ENCODE measurements at regions not wholly inside any gene's neighbourhood (a gene's known extent, or its start where the extent isn't known, plus 50 kb on each side); places are given as distances from the start of the nearest gene placed in this dataset.

- DNase-seq (ENCODE audit: low read depth, low spot score): no peak
- TF ChIP-seq TCF7L2 (IDR thresholded peaks at IDR 0.05; ENCODE audit: low read depth, low read length): no peak
- no peak for TF ChIP-seq REST (IDR thresholded peaks at IDR 0.05; ENCODE audit: insufficient read depth in 1 of 2, low read depth in 2 of 2, low read length in 1 of 2)
- TF ChIP-seq CTCF (IDR thresholded peaks at IDR 0.05): no peak
- TF ChIP-seq POLR2AphosphoS5 (IDR thresholded peaks at IDR 0.05; ENCODE audit: low read depth, low read length): no peak
- TF ChIP-seq SIN3A (IDR thresholded peaks at IDR 0.05; ENCODE audit: borderline replicate concordance, insufficient read depth, low read depth, low read length): no peak
- in situ Hi-C loops (cut with HindIII; ENCODE audit: low pct_unique_long_range_greater_than_20kb, low sequenced_read_pairs) (no loop called here), intact Hi-C loops (cut with micrococcal nuclease; ENCODE audit: unreplicated experiment) (no loop called here)
- Histone ChIP-seq H3K9me3 (ENCODE audit: control insufficient read depth, insufficient read depth, low read depth, low read length) (no peaks in the 10 kb centered on the region), H3K27me3 (ENCODE audit: control insufficient read depth, insufficient read depth, low read length) (no peaks in the 10 kb centered on the region), H3K4me1 (ENCODE audit: control insufficient read depth, insufficient read depth, low read length) (no peaks in the 10 kb centered on the region), H3K4me3 (ENCODE audit: low read depth in 2 of 2, low read length in 2 of 2) (no peak overlapping the region), H3K27ac (ENCODE audit: low read length) (no peak overlapping the region), H3K36me3 (ENCODE audit: control insufficient read depth, insufficient read depth, low read length) (no peaks in the 10 kb centered on the region)
- ChIA-PET POLR2A (no interaction called here), CTCF (no interaction called here)
- no TSS peak for BruUV-seq (replicated peaks)
- ATAC-seq: no peak
Observed at GRCh38 chr18:47560723-47561715, 309.6 kb upstream of the SKOR2 start.

- ChIA-PET POLR2A (no interaction called here), CTCF (no interaction called here)
- DNase-seq (ENCODE audit: low read depth, low spot score) (no peak), ATAC-seq (no peak)
- no peak overlapping the region for H3K27ac ChIP-seq (ENCODE audit: low read length)
- no peaks in the 10 kb centered on the region for H3K36me3 ChIP-seq (ENCODE audit: control insufficient read depth, insufficient read depth, low read length)
- in situ Hi-C loops (cut with HindIII; ENCODE audit: low pct_unique_long_range_greater_than_20kb, low sequenced_read_pairs): no loop called here
- no peaks in the 10 kb centered on the region for H3K4me1 ChIP-seq (ENCODE audit: control insufficient read depth, insufficient read depth, low read length)
- no peak overlapping the region for H3K4me3 ChIP-seq (ENCODE audit: low read depth in 2 of 2, low read length in 2 of 2)
- intact Hi-C loops (cut with micrococcal nuclease; ENCODE audit: unreplicated experiment): no loop called here
- no TSS peak for BruUV-seq (replicated peaks)
- H3K27me3 ChIP-seq (ENCODE audit: control insufficient read depth, insufficient read depth, low read length): no peaks in the 10 kb centered on the region
- H3K9me3 ChIP-seq (ENCODE audit: control insufficient read depth, insufficient read depth, low read depth, low read length): no peaks in the 10 kb centered on the region
- TF ChIP-seq SIN3A (IDR thresholded peaks at IDR 0.05; ENCODE audit: borderline replicate concordance, insufficient read depth, low read depth, low read length): no peak
- TF ChIP-seq TCF7L2 (IDR thresholded peaks at IDR 0.05; ENCODE audit: low read depth, low read length): no peak
- TF ChIP-seq POLR2AphosphoS5 (IDR thresholded peaks at IDR 0.05; ENCODE audit: low read depth, low read length): no peak
- no peak for TF ChIP-seq CTCF (IDR thresholded peaks at IDR 0.05)
- no peak for TF ChIP-seq REST (IDR thresholded peaks at IDR 0.05; ENCODE audit: insufficient read depth in 1 of 2, low read depth in 2 of 2, low read length in 1 of 2)
Observed at GRCh38 chr18:47558110-47558750, 306.8 kb upstream of the SKOR2 start.

All from Panc1 (cell line).